ENCODE measurements at regions not wholly inside any gene's neighbourhood (a gene's known extent, or its start where the extent isn't known, plus 50 kb on each side); places are given as distances from the start of the nearest gene placed in this dataset.

DNA sequence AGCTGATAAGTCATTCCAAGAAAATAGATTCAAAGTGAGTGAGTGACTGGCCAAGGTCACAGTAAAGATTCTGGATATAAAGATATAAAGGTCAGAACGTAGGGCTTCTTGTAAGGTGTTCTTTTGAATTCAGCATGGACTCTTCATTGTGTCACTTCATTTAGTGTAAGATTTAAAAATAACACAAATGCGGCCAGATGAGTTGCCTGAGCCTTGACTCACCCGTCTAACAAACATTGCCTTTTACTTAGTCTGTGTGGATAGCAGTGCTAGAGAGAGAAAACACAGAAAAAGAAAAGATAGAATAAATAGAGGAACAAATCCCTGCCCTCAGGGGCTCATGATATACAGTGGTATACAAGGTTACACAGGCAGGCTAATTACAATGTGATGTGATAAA lies 223.4 kb downstream of the PLPP3 start:
- no peak for DNase-seq

DNA sequence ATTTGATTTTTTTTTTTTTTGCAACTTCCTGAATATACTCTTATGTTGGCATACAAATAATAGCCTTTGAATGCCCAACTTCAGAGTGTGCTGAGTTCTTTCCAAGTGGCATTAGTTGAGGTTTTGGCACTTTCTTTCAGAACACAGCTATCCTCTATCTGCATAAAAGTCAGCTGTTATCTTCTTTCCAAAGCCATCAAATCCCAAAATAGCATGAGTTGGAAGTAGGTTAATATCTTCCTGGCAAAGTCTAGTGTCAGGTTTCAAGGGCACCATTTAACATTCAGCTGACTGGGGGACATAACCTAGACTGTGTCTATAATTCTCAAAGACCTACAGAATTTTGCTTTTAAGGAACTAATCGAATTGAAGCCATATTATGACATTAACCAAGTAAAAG lies 223.9 kb downstream of the PLPP3 start:
- DNase-seq: no peak

DNA sequence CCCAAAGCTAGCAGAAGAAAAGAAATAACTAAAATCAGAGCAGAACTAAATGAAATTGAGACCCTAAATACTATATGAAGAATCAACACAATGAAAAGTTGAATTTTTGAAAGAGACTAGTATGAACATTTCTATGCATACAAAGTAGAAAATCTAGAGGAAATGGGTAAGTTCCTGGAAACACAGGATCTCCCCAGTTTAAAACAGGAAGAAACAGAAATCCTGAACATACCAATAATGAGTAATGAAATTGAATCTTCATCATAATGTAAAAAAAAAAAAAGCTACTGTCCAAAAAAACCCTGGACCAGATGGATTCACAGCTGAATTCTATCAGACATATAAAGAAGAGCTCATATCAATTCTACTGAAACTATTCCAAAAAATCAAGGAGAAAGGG lies 233.5 kb downstream of the PLPP3 start:
- DNase-seq: peak; percentile 50

DNA sequence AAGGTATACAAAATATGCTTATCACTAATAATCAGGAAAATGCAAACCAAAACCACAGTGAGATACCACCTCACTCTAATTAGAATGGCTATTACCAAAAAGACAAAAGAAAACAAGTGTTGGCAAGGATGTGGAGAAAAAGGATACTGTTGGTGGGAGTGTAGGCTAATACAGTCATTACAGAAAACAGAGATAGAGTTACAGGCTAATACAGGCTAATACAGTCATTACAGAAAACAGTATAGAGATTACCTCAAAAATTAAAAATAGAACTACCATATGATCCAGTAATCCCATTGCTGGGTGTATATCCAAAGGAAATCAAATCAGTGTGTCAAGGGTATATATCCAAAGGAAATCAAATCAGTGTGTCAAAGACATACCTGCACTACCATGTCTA lies 238.4 kb downstream of the PLPP3 start:
- no peak for DNase-seq

DNA sequence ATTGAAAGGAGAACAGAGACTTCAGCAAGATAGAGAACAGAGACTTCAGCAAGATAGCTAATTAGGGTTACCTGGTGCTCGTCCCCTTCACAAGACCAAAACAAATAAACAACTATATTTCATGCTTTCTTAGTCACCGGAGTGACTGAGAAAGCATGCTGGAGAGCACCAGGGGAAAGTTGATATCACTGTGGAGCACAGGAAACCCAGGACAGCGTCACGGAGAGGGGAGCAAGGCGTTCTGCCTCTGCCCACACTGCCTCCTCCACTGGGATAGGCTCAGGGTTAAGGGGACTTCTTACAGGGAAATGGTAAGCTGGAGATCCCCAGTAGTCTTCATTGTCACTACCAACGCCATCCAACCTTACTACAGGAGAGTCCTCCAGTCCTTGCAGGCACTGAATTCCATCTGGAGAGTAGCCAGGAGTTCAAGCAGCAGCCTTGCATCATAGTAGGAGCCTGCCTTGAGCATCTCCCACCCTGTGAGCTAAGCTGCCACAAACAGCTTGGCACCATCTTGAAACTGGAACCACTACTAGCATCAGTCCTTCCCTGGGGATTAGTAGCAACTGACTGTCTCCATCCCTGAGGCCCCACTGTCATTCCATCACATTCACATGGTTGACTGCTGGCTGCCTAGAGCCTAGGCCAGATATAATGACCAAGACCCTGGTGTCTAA lies 239.4 kb downstream of the PLPP3 start:
- no peak for DNase-seq

DNA sequence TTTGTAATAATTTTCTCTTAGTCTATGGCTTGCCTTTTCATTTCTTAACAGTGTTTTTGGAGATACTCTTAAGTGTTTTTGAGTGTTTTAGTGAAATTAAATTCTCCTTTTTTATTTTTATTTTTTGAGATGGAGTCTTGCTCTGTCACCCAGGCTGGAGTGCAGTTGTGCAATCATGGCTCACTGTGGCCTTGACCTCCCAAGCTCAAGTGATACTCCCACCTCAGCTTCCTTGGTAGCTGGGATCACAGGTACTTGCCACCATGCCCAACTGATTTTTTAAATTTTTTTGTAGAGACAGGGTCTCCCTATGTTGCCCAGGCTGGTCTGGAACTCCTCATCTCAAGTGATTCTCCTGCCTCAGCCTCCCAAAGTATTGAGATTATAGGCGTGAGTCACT lies 240.3 kb downstream of the PLPP3 start:
- DNase-seq: no peak

DNA sequence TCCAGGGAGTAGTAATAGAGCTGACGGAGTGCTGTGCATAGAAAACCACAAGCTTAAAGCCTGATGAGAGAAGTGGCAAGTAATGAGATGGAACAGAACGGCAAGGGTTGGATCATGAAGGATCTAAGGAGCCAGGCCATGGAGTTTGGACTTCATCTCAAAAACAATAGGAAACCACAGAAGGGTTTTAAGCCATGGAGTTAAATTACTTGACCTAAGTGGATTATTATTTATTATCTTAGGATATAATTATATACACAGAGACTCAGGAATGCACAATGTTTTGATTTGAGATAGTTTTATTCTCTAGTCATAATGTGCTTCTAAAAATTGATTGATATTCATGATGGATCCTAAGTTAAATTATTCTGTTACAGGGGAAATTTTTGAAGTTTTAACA lies 242.4 kb downstream of the PLPP3 start:
- DNase-seq: no peak

DNA sequence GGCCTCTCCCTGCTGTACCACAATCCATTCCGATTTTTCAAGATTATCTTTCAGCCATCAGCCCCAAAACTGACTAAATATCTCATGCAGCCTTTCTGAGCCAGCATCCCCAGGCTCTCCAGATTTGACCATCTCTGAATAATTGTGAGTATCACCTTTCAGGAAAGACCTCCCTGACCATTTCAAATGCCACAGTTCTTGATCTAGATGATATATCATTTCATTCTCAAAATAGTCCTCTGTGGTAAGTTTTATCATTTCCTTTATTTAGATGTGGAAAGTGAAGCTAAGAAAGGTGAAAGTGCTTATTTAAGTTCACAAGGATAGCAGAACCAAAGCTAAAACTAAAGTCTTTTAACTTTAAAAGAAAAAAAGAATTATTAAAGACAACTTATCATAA lies 244.0 kb downstream of the PLPP3 start:
- no peak for DNase-seq

DNA sequence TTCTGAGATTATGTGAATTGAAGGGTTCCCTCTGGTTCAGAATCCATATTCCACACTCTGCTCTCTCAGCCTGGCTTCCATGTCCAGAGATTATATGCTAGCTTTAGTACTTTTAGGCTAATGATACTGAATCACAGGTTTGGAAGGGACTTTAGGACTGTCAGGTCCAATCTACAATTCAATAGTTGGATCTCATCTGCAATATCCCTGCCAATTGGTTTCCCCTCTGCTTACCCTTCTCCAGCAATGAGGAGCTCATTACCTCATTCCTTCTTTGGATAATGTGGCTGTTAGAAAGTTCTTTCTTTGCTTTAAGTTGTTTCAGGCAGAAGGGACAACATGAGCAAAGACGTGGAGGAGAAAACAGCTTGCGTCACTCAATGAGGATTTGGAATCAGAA lies 245.3 kb downstream of the PLPP3 start:
- no peak for DNase-seq

DNA sequence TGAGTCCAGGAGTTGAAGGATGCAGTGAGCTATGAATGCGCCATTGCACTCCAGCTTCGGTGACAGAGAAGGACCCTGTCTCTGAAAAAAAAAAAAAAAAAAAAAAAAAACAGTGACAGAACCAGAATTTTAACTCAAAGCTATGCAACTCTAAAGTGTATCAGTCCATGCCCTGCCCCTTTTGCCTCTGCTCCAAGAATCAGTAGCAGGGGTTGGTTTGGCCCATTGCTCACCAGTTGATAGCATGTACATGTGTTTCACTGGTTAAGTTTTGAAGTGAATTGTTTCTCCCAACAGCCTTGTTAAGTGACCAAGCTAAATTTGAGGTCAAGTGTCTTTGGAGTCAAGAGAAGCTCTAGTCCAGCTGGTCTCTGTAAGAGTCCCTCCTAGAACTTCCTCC lies 245.9 kb downstream of the PLPP3 start:
- DNase-seq: no peak

DNA sequence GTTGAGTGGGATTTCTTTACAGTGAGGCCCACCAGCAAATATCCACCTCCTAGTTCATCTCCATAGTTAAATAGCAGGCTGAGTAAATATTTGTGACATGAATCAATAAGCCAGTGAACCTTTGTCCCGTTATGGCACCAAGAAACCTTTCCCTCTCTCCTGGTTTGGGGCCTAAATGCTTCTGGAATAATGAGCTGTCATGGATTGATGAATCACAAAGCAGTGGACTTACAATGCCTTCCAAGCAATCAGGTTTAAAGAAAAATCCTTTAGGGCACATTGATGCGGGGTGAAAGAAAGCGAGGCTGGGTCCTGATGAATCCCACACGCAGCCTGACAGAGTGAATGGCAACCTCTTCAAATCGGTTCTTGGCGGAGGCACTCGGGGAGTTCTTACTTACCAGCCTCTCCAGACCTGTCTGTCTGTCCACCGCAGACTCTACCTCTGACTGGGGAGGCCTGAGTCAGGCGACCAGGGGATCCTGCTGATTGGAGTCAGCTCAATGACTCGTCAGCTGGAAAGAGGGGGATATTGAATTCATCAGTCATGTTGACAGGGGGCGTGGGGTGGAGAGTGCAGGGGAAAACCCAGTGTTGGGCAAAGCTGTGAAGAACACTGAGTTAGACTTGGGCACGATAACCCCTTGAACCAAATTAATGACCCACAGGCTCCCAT lies 247.3 kb downstream of the PLPP3 start:
- DNase-seq: no peak

DNA sequence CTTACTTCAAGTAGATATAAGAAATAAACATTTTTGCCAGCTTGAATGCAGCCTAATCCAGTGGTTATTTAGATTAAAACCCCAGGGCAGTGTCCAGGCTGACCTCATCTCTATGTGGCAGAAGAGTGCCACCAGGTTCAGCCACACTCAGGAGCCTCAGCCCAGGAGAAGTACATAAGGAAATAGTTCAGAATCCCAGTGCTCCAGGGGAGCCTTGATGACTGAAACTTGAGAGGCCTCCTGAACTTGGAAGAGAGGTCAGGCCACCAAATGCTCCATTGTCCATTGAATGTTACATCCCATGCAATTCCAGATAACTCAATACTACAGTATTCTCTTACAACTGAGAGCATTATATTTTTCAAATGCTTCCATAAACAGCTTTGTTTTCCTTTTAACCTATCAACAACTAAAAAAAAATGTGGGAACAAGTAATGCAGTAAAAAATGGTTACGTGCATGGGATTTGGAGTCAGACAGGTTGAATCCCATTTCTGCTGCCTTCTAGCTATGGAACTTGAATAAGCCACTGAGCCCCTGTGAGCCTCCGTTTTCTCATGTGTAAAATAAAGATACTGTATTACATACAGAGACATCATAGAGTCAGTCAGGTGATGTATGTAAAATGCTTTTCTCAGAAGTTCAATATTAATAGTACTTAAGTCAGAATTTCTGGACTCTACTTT lies 248.0 kb downstream of the PLPP3 start:
- no peak for DNase-seq

DNA sequence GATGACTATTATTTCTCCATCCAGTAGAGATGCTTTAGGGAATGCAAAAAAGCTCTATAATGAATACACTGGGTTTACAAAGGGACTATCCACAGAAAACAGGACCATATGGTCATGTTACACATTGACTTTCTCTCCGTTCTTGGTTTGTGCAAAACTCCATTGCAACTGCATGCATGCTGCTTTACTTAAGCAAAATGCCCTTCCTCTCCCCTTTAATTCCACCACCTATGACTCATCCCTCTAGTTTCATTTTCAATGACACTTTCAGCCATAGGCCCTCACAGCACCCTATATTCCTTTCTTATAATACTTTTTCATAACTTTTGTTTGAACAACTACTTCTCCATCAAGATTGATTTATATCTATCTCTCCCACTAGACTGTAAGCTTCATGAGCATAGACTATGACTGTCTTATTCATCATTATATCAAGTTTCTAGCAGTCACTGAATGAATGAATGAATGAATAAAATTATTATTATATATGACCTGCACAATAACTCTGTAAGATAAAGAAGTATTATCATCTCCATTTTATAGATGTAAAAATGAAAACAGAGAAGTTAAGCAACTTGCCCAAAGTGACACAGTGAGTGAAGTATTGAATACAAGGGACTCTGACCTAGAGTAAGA lies 248.9 kb downstream of the PLPP3 start:
- no peak for DNase-seq

DNA sequence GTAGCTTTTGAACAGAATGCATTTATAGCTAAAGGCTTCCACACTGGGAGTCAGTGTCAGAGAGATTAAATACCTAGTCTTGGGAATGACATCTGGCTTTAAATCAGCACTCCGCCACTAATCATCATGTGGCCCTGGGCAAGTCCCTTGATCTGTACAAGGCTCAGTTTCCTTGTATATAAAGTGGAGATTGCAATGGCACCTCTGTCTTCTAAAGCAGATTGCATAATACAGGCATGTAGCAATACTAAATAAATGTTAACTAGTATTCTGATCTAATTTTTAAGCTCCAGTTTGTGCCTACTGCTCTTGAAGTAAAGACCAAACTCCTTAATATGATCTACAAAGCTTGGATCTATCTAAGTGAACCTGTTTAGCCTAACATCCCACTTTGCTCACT lies 249.4 kb downstream of the PLPP3 start:
- DNase-seq: no peak

DNA sequence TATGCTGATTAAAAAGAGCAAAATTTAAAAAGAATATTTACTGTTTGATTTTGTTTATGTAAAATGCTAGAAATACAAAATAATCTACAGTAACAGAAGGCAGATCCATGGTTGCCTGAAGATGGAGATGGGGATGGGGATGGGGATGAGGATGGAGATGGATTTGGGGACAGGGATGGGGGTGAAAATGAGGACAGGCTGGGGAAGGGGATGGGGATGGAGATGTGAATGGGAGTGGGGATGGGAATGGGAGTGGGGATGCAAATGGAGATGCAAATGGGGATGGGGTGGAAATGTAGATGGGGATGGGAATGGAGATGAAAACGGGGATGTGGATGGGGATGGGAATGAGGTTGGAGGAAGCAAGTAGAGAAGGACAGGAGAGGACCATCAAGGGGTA lies 252.2 kb downstream of the PLPP3 start:
- no peak for DNase-seq

DNA sequence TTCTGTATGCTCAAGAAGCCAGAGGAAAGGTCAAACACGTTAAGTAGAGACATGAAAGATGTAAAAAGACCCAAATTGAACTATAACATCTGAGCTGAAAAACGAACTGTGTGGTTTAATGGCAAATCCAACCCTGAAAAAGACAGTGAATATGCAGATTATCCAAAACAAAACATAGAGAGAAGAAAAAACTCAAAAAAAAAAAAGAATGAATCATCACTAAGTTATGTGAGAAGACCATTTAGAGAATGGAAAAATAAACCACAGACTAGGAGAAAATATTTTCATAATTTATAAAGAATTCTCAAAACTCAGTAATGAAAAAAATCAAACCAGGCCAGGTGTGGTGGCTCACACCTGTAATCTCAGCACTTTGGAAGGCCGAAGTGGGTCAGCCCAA lies 253.3 kb downstream of the PLPP3 start:
- no peak for DNase-seq

DNA sequence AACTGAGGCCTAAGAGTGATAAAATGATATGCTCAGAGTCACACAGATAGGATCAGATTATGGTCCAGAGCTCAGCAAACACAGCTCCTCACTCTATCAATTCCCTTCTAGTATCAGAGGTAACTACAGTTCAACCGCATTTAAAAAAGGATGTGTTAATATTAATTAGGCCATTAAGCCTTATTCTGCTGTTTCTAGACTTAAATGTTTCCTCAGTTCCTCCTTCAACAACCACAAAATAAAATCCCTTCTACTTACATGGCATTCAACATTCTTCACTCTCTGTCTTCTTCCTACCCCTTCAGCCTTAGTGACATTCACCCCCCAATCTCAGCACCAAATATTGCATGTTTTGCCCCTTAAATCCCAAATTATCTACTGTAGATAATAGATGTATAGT lies 254.9 kb downstream of the PLPP3 start:
- no peak for DNase-seq

DNA sequence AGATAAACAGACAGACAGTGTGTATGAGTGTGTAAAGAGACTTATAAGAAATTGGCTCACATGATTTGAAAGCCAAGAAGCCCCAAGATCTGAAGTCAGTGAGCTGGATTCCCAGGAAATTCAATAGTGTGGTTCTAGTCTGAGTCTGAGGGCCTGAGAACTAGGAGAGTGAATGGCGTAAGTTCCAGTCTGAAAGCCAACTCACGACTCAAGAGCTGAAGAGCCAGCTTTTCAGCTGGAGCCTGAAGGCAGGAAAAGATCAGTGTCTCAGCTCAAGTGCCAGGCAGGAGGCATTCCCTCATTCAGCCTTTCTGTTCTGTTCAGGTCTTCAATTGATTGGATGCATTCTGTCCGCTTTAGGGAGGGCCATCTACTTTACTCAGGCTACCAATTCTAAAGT lies 257.2 kb downstream of the PLPP3 start:
- peak; percentile 37 for DNase-seq

DNA sequence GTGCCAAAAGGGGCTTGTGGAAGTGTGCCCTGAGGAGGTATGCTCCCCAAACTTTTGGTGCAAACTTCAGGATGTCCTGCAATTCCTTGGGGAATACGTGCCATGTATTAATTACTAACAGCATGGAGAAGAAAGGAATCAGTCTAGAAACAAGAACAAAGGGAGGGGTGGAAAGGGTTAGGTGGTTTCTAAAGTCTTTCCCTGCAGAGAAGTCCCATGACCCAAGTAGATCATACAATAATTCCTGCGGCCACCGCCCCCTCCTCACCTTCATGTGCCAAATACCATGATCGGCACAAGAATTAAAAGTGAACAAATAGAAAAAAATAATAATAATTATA lies 258.2 kb downstream of the PLPP3 start:
- peak; percentile 82 for DNase-seq

DNA sequence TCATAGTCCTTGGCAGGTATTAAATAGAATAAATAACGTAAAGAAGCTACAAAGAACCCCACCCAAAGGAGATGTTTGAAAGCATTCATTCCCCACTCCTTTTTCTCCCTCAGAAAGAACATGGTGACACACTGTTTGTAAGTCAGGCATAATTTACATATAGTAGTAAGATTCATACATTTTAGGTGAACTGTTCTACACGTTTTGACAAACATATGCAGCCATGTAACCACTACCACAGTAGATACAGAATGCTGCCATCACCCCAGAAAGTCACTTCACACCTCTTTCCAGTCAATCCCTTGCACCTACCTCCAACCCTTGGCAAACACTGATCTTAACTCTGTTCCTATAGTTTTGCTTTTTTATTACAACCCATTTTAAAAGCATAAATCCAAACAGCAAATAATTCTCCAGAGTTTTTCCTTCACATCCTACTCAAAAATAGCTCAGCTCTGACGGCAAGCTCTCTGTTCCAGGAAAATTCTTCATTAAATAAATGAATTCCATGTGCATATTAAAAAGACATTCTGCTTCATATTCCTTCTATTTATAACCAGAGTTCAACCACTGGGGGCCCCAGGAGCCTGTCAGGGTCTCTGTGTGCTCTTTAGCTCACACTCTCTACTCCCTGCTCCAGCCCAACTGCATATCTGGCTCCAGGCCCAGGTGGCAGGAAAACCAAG lies 258.8 kb downstream of the PLPP3 start:
- DNase-seq: peak; percentile 84

DNA sequence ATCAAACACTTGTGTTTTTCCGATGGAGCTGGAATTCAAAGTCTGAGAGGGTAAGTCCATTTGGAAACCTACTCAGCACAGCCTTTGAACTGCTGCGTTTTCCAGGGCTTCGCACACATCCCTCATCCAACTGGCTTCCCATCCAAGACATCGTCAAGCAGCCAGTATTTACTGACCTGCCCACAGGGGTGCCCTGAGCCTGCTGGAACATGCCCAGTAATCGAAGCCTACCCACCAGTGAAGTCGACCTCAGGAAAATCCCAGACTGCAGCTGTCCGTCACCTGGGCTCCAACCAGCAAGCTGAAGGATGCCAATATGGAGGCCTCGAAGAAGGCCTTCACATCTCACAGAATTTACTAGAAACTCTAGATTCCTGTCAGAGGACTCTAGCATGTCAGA lies 261.6 kb downstream of the PLPP3 start:
- no peak for DNase-seq

DNA sequence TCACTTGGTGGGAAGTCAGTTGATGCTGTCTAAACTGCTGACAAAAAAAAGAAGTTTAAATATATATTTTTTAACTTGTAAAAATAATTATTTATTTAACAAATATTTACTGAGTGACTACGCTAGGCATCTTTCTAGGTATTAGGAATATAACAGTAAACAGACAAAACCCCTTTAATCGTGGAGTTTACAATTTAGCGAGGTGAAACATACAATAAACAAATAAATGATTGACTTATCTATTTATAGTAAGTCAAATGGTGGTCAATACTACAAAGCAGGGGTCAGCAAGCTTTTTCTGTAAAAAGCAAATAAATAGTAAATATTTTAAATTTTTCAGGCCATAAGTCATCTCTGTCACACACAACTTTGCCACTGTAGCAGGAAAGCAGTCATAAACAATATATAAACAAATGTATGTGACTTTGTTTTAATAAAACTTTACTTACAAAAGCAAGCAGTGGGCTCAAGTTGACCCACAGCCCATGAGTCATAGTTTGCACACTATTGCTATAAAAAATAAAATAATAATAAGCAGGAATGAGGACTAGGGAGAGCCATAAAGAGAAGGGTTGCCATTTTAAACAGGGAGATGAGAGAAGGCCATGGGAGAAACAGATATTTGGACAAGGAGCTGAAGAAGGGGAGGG lies 263.9 kb downstream of the PLPP3 start:
- no peak for DNase-seq
